Neural cell (in vitro differentiated cells): ENCODE measurements at regions not wholly inside any gene's neighbourhood (a gene's known extent, or its start where the extent isn't known, plus 50 kb on each side); places are given as distances from the start of the nearest gene placed in this dataset.

Experiments used
- H2AFZ ChIP-seq: fragments of 200-600, 300-800 bp; sonication (generic), shearing (Covaris generic); 2 replicates; pipeline ENCODE4 v1.6.0; 2014; ENCODE audit warnings: low read depth, mild to moderate bottlenecking, antibody characterized with exemption, low read length, moderate library complexity
- H3F3A ChIP-seq: fragments of 200-600 bp; shearing (Covaris generic); 2 replicates; pipeline ENCODE4 v1.6.1; 2016; ENCODE audit warnings: mild to moderate bottlenecking, moderate library complexity, mixed read lengths, antibody characterized with exemption, low read length; ENCODE audit not compliant: insufficient read depth, poor library complexity, severe bottlenecking
- H3K27ac ChIP-seq: fragments of 200-600, 300-800 bp; sonication (generic), shearing (Covaris generic); 2 replicates; pipeline ENCODE4 v1.5.1; 2014; ENCODE audit warnings: mild to moderate bottlenecking, low read length, moderate library complexity
- H3K27me3 ChIP-seq: fragments of 300-800, 200-600 bp; sonication (generic), shearing (Covaris generic); 2 replicates; pipeline ENCODE4 v1.6.0; 2014; ENCODE audit warnings: mild to moderate bottlenecking, low read depth, low read length, moderate library complexity; ENCODE audit not compliant: insufficient read depth
- H3K36me3 ChIP-seq: fragments of 300-800, 200-600 bp; sonication (generic), shearing (Covaris generic); 2 replicates; pipeline ENCODE4 v1.5.1; 2014; ENCODE audit warnings: mild to moderate bottlenecking, antibody characterized with exemption, low read length, moderate library complexity; ENCODE audit not compliant: insufficient read depth
- H3K4me2 ChIP-seq: fragments of 300-800, 200-600 bp; sonication (generic), shearing (Covaris generic); 2 replicates; pipeline ENCODE4 v1.6.0; 2014; ENCODE audit warnings: mild to moderate bottlenecking, low read length
- H3K4me3 ChIP-seq: fragments of 300-800, 200-600 bp; sonication (generic), shearing (Covaris generic); 2 replicates; pipeline ENCODE4 v1.5.1; 2014; ENCODE audit warnings: mild to moderate bottlenecking, low read length, moderate library complexity
- H3K79me2 ChIP-seq: fragments of 200-600 bp; shearing (Covaris generic); replicated peaks from 2 replicates; pipeline ENCODE4 v1.6.0; 2014; ENCODE audit warnings: mild to moderate bottlenecking, low read length, moderate library complexity; ENCODE audit not compliant: insufficient read depth
- H3K9ac ChIP-seq: fragments of 300-800, 200-600 bp; sonication (generic), shearing (Covaris generic); 2 replicates; pipeline ENCODE4 v1.6.1; 2016; ENCODE audit warnings: mild to moderate bottlenecking, low read length, mixed read lengths
- H3K9me2 ChIP-seq: fragments of 200-600 bp; shearing (Covaris generic); 2 replicates; pipeline ENCODE4 v1.6.1; 2016; ENCODE audit warnings: mild to moderate bottlenecking, low read length, mixed read lengths; ENCODE audit not compliant: insufficient read depth
- H3K9me3 ChIP-seq: fragments of 200-600, 300-800 bp; sonication (generic), shearing (Covaris generic); 2 replicates; pipeline ENCODE4 v1.6.1; 2016; ENCODE audit warnings: mild to moderate bottlenecking, mixed run types, low read length, moderate library complexity, mixed read lengths
- H4K20me1 ChIP-seq: fragments of 200-600 bp; shearing (Covaris generic); 2 replicates; pipeline ENCODE4 v1.6.1; 2016; ENCODE audit warnings: mild to moderate bottlenecking, mixed run types; ENCODE audit not compliant: insufficient read depth
- CTCF ChIP-seq: fragments of 450-650 bp; IDR thresholded peaks from 2 replicates; pipeline ENCODE4 v1.5.1; 2014; ENCODE audit warnings: antibody characterized with exemption, mild to moderate bottlenecking, moderate library complexity; ENCODE audit not compliant: poor library complexity, severe bottlenecking
- EP300 ChIP-seq: fragments of 450-650 bp; conservative IDR thresholded peaks from 2 replicates; pipeline ENCODE4 v1.6.1; 2014; ENCODE audit warnings: antibody characterized with exemption, mild to moderate bottlenecking, moderate library complexity; ENCODE audit not compliant: poor library complexity, severe bottlenecking
- EZH2 ChIP-seq: fragments of 200-600, 300-800 bp; shearing (Covaris generic), sonication (generic); IDR thresholded peaks from 2 replicates; pipeline ENCODE4 v1.6.1; 2014; ENCODE audit warnings: antibody characterized with exemption, low read length, borderline replicate concordance, mild to moderate bottlenecking; ENCODE audit not compliant: insufficient read depth, poor library complexity, severe bottlenecking
- MXI1 ChIP-seq: fragments of 450-650 bp; conservative IDR thresholded peaks from 2 replicates; pipeline ENCODE4 v1.6.1; 2014; ENCODE audit warnings: antibody characterized with exemption, mild to moderate bottlenecking; ENCODE audit not compliant: poor library complexity, severe bottlenecking
- POLR2AphosphoS5 ChIP-seq: IDR thresholded peaks from 2 replicates; pipeline ENCODE4 v1.6.1; 2012
- RAD21 ChIP-seq: fragments of 450-650 bp; conservative IDR thresholded peaks from 2 replicates; pipeline ENCODE4 v1.6.1; 2014; ENCODE audit warnings: antibody characterized with exemption, mild to moderate bottlenecking, moderate library complexity
- REST ChIP-seq: IDR thresholded peaks from 2 replicates; pipeline ENCODE4 v1.6.1; 2012; ENCODE audit warnings: borderline replicate concordance
- SMC3 ChIP-seq: fragments of 450-650 bp; conservative IDR thresholded peaks from 2 replicates; pipeline ENCODE4 v1.6.1; 2014; ENCODE audit warnings: antibody characterized with exemption, mild to moderate bottlenecking, moderate library complexity; ENCODE audit not compliant: poor library complexity
- TAF1 ChIP-seq: IDR thresholded peaks from 2 replicates; pipeline ENCODE4 v1.6.1; 2012; ENCODE audit warnings: low read depth

GRCh38 chr14:100472491-100472890, 114.7 kb downstream of the BEGAIN start:
- no peaks in the 10 kb centered on the region for H3K79me2 ChIP-seq
- no peak overlapping the region for H3K9ac ChIP-seq
- H3K9me3 ChIP-seq = no peaks in the 10 kb centered on the region
- H3K4me2 ChIP-seq = no peak overlapping the region
- no peak overlapping the region for H3K27ac ChIP-seq
- no peaks in the 10 kb centered on the region for H3K36me3 ChIP-seq
- no peaks in the 10 kb centered on the region for H4K20me1 ChIP-seq
- H3K9me2 ChIP-seq = no peaks in the 10 kb centered on the region
- no peaks in the 10 kb centered on the region for H3K27me3 ChIP-seq
- TF ChIP-seq REST = no peak
- no peak for TF ChIP-seq EZH2
- TF ChIP-seq SMC3 = no peak
- TF ChIP-seq POLR2AphosphoS5 = no peak
- no peak for TF ChIP-seq RAD21
- no peak for TF ChIP-seq MXI1
- TF ChIP-seq EP300 = no peak
- no peak for TF ChIP-seq TAF1
- TF ChIP-seq CTCF = no peak
- H3K4me3 ChIP-seq = no peak overlapping the region
- H2AFZ ChIP-seq = no peak overlapping the region
- peaks cover 3% of the 10 kb centered on the region for H3F3A ChIP-seq

GRCh38 chr14:100473249-100473648, 114.0 kb downstream of the BEGAIN start:
- no peaks in the 10 kb centered on the region for H3K27me3 ChIP-seq
- no peaks in the 10 kb centered on the region for H3K36me3 ChIP-seq
- TF ChIP-seq TAF1 (no peak), POLR2AphosphoS5 (no peak), EZH2 (no peak), RAD21 (no peak), MXI1 (no peak), REST (no peak), CTCF (no peak), EP300 (no peak), SMC3 (no peak)

More at GRCh38 chr14:100473249-100473648, 114.0 kb downstream of the BEGAIN start:
- Histone ChIP-seq H3K79me2 (no peaks in the 10 kb centered on the region), H3K4me2 (no peak overlapping the region), H2AFZ (no peak overlapping the region), H3K9me2 (no peaks in the 10 kb centered on the region), H4K20me1 (no peaks in the 10 kb centered on the region), H3K27ac (no peak overlapping the region), H3K9me3 (no peaks in the 10 kb centered on the region), H3K9ac (no peak overlapping the region), H3F3A (peaks cover 3% of the 10 kb centered on the region), H3K4me3 (no peak overlapping the region)
